NCI-H1930 (cell line): ENCODE measurements at regions not wholly inside any gene's neighbourhood (a gene's known extent, or its start where the extent isn't known, plus 50 kb on each side); places are given as distances from the start of the nearest gene placed in this dataset.

Experiments used
- DNase-seq, 2 experiments: peaks; one replicate each; lab custom pipeline; 2025; lab: John Stamatoyannopoulos, UW

DNA sequence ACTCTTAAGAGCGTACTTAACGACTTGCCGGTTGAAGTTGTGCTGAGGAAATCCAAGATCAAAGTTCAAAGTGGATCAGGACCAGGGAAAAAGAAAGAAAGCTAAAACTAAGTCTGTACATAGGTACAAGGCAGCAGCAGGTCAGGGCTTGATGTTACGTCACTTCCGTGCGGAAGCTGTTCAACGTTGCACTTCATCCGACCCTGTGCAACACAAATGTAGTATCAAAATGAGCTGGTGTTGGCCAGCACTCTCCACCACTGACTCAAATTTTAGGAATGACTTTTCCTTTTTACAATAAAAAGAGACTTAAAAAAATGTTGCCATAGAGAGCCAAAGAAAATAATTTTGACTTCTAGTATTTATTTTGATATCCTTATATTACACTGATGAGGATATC lies 1315.4 kb downstream of the EFNB2 start:
- no peak for DNase-seq

DNA sequence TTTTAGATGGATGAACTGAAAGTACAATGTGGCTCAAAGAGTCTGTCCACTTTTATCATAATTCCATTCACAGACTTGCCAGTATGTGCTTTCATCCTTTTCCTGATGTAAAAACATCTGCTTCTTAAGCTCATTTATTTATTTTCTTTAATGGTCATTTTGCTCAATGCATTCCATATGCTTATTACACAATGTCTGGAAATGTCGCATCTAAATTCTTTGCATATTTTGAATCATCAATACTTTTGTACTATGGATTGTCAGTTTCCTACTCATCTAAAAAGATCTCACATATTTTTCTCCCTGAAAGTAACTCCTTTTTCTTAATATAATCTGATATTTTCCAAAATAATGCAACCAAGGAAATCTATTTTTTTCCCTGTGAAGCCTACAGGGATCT lies 1315.8 kb downstream of the EFNB2 start:
- DNase-seq, result no peak

DNA sequence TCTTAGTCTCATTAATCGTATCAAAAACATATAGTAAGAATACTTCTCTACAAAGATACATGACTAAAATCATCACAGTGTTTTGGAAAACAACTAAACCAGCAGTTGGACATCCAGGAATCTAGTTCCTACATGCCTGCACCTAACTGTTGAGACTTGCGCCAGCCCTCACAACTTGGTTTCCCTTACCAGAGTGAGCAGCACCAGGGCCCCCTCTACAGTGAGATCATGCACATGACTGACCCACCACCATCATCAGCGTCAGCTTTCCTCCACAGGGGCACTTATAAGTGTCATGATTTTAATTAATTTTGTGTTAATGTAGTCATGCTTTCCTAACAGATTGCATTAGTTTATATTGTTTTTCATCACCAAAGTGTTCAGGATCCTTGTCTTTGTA lies 1322.0 kb downstream of the EFNB2 start:
- no peak for DNase-seq

DNA sequence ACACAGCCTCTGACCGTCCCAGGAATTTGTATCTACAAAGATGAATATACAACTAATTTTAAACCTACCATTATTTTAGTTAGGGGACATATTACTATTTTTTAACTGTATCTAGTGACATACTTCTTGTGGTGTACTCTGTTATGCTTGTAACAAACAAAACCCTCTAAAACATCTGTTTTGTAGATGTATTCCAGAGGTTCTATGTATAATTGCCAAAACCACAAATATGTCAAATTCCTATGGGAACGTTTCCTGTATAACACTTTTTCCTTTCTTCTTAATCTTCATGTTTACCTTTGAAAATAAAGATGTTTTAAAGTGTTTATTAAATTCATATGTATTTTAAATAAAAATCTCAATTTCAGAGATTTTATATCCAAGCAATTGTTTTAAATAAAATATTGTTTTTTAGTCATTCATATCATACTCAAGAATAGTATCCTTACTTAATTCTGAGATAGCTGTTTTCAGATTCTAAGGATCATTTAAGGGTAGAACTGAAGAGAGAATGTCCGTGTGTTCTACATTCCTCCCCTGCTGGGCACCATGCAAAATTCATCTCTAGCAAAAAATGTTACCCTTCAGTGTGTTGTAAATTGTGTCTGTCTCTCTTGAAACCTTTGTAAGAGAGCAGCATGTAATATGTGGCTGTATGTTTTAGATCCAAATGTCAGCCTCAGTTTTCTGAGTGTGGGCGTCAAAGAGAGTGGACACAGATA lies 1327.7 kb downstream of the EFNB2 start:
- DNase-seq, result no peak

DNA sequence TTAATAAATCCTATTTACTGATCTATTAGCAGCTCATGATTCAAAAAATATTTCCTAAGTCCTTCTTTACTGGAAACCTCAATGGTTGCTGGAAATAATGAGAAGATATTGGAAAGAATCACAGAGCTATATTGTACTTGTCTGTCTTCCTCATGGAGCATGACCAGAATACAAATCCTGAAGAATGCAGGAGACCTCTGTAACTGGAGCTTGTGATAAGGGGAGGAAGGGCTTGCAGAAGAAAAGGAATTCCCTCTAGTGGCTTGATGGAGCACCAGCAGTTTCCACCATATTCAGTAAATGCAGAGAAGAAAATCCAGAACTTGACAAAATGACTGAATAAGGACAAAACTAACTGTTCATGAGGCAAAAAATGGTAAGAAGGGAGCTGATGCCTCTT lies 1333.1 kb downstream of the EFNB2 start:
- no peak for DNase-seq

DNA sequence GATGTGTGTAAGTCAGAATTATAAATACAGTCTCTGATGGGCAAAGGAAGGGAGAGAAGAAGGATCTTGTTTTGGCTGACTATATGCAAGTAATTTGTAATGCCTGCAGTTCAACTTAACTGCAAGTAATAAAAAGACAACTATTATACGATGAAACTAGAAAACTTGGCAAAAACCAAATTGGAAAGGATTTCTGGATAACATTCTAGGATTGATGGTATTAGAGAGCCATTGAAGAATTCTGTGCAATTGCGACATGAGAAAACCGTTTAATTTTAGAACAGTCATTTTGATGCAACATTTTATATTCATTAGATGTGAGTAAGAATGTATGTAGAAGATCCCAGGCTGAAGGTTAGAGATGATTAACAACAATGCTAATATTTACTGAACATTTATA lies 1334.1 kb downstream of the EFNB2 start:
- no peak for DNase-seq

DNA sequence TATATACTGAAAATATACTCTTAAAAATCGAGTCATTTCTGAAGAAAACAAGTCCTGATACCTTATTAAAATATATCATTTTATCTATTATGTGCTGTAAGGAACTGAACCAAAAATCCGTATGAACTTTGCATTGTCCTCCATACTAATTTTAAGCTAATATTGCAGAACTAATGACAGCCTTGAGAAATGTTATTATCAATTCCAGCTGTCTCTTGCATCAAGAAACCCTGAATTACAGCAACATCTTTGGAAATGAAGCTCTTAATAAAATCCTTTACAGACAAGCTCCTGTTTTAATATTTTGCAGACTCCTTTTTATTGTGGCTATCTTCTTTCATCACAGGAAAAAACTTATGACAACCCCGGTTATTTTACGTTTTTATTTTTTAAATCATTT lies 1335.3 kb downstream of the EFNB2 start:
- no peak for DNase-seq

DNA sequence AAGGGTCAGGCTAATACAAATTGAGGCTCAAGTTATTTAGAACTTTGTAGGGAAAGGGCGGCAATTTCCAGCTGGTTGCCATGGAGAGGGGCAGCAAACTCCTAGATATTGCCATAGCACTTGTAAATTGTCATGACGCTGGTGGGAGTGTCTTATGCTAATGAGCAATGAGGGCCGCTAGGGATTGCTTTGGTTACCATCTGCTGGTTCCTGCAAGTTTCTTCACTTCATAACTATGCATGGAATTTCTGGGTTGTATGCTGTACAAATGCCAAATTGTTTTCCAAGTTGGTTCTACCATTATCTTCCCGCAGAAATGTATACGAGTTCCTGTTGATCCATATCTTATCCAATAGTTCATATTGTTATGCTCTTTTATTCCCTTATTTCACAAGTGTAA lies 1339.4 kb downstream of the EFNB2 start:
- no peak for DNase-seq

DNA sequence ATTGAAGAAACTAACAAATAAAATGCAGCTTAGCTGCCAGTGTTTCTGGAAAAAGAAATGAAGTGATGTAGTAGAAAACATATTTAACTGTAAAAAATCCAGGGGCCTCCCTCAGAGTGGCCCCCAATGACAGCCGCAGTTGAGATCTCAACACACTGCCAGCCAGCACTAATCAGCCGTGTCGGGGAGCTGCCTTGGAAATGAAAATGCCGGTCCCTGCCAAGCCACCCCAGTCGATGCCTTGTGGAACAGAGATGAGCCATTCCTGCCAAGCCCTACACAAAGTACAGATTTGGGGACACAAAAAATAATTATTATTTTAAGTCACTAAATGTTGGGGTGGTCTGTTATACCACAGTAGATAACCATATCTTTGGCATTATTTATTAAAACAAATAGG lies 1342.4 kb downstream of the EFNB2 start:
- no peak for DNase-seq

DNA sequence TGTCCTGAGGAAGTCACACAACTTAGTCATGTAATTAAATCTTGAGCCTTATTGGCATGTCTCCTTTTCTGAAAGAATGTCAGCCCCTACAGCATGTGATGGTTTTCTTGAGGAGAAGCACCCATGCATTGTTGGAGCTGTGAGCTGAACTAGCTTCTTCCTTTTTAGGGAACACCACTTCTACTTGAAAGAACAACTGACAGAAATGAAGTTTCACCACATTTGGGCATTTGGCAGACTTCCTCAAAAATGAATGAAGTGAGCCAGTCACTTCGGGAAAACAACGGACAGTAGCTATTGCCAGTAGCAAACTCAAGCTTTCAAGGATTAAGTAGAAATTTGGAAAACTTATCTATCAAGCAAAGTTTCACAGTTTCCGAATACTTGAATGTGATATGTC lies 1351.3 kb downstream of the EFNB2 start:
- DNase-seq, result no peak

DNA sequence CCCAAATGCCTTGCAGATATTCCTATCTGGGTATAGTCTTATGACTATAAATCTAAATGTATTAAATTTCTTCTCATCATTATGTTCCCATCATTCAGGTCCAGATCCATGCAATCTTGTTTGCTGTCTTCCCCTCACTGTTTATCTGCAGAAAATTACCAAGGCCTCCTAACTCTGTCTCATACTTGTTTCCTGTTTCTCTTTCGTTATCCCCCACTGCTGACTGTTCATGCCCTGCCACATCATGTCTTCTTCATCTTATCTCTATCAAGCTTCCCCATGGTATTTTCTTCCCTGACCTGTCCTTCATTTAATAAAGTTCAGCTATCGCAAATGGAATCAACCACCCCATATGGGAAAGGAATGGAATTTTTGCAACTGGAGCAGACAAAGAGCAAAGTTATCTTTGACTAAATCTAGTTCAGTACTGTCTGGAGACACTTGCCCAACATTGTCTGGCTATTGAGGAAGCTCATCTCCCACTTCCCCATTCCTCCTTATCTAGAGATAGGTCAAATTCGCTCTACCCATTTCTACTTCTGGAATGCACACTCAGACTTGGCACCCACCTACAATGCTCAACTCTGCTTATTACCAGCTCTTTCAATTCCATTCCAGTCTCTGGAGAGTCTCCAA lies 1358.1 kb downstream of the EFNB2 start:
- no peak for DNase-seq

DNA sequence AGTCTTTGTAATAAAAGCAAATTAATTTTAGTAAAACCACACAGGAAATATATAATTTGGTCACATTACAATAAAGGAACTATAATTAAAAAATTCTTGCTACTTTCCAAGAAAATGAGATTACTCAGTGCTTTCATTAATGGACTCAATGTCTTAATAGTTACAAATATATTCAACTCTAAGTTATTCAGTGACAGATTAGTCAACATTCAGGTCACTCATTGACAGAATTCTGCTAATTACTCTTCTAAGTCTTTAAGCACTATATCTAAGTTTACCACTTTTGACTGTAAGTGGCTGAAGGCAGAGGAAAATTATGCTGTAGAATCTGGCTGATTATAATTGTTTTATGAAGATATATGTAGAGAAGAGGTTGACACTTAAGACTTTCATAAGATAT lies 1365.0 kb downstream of the EFNB2 start:
- DNase-seq, result no peak

DNA sequence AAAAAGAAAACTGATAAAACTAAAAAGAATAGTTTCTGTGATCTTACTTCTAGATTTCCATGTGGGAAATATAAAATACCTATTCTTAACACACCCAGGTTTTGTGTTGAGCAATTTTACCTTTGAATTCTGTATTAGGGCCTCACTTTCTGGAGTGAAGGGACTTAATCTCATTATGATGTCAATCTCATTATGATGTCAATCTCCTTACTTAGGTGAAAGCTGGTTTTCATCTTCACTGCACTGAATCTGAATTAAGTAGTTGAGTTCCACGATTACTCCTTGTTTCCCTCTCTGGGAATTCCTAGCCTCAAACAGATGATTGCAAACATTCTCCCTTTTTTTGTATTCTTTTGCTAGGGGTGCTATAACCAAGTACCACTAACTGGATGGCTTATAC lies 1367.2 kb downstream of the EFNB2 start:
- DNase-seq, result no peak

DNA sequence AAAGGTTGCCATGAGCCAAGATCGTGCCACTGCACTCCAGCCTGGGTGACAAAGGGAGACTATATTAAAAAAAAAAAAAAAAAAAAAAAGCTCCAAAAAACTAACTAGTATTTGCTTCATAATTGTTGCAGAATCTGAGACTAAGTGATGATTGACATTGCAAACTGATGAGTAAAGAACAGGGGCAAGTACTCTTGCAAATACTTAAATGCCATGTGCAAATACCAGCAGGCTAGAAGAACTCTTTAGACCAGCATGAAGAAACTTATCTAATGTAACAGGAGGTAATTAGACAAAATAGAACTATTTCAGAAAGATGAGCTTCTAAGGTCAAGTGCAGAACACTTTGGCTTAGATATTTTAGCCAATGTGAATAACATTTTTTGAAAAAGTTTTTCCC lies 1368.1 kb downstream of the EFNB2 start:
- no peak for DNase-seq

DNA sequence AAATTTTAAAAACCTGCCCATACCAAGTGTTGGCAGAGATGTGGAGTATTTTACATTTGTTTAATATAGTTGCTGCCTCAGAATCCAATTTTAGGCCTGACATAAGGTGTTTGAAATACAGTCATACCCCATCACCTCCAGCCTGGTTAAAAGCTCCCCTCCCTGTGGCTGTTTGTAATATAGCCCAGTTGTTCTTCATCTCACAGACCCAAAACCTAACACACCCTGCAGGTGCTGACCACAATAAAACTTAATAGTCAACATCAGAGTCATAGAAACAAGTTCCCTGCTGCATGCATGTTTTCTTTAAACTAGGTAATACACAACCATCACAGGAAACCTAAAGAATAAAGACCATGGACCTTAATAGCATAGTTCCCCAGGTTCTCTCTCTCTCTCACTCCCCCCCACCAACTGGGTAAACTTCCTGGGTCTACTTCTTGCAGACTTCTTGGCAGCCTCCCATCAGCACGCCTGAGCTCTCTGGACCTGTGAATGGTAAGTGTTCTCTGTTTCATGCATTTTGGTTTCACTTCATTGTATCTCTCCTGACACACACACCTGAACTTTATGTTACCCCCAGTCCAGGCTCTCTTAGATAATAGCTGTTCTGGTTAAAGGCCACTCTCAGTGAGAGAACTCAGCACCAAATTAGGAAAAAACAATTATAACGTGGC lies 1369.9 kb downstream of the EFNB2 start:
- DNase-seq, result no peak

DNA sequence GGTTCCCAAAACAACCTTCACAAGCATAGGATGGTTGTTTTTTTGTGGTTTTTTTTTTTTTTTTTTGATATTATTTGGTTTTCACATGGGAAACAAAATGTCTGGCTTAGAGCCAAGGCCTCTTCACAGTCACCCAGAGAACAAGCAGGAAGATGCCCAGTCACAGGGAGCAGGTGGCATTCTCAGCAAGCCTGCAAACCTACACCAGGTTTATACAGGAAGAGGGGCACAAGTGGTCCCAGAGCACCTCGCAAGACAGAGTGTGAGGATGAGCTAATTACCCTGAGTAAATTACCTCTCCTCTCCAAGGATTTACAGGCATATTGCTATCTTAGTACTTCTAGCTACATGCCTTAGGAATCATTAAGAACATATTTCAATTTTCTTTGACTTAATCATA lies 1375.6 kb downstream of the EFNB2 start:
- DNase-seq, result no peak

DNA sequence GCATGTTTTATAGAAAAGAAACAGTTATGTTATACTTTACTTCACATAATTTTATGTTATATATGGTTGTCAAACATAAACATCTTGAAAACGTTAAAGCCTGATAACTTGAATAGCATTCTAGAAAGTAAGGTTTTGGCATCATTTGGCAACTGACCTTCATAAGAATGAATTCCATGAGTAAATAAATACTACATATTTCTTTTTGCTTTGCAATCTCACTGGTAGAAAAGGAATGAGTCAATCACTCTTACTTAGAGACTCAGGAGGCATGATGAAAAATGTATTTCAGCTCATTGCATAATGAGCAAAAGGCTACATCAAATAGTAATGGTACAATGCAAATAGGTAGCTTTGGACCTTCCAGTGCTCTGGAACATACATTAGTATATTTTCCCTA lies 1381.9 kb downstream of the EFNB2 start:
- no peak for DNase-seq

DNA sequence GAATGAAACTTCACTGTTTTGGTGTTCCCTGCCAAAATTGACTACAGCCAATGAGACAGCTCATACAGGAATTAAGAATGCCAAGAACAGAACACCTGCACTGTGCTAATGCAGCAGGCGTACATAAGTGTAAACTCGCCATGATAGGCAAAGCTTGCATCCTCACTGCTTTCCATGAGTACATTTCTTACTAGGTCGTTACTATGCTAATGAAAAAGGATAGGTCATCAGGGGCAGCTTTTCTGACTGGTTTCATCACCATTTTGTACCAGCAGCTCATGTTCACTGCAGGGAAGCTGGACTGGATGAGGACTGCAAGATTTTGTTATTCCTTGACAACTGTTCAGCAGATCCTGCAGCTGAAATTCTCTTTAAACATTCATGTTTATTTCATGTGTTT lies 1383.8 kb downstream of the EFNB2 start:
- no peak for DNase-seq

DNA sequence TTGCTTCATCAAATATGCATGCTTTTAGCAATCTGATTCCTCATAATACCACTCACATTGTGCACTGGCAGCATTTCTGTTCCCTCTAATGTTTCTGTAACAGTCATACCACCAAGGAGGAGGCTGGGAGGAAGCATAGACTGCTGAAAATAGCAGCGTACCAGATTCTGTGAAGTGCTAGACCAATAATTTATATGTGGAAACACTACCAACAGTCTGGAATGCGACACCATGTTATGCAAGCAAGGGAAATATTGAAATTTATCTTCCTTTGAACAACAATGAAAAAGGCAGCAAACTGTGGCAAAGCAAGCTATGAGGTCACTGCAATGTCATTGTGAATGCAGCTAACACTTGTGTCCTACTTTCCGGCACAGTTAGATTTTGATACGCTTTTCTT lies 1388.0 kb downstream of the EFNB2 start:
- DNase-seq, result no peak

DNA sequence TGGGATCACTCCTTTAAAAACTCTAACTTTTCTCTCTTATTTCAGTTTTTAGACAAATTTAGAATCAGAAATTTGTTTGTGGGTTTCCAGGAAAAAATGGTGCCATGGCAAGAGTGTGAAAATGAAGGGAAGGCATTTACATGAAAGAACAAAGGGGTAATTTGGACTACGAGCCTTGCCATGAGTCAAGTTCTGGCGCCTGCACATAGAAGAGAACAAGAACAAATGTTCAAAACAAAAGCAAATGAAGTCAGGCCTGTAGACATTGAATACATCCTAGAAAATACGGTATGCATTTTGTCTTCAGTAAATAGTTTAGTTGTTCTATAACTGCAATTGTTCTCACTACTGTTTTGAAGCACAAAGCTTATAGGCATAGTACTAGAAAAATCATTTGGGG lies 1390.5 kb downstream of the EFNB2 start:
- DNase-seq, result no peak

DNA sequence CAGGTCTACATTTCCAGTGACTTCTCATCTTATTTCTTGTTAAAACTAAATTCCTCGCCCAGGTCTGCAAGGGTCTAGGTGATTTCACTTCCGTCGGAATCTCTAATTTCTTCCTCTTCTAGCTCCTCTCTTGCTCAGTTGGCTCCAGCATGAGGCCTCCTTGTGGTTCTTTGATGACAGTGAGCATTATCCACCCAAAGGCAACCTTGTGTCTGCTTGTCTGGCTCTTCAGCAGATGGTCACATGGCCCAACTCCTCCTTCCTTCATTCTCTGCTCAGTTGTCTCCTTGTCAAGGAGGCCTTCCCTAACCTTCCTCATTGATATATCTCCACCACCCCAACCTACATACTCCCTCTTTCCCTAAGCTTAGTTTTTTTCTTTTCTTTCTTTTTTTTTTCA lies 1391.4 kb downstream of the EFNB2 start:
- no peak for DNase-seq

DNA sequence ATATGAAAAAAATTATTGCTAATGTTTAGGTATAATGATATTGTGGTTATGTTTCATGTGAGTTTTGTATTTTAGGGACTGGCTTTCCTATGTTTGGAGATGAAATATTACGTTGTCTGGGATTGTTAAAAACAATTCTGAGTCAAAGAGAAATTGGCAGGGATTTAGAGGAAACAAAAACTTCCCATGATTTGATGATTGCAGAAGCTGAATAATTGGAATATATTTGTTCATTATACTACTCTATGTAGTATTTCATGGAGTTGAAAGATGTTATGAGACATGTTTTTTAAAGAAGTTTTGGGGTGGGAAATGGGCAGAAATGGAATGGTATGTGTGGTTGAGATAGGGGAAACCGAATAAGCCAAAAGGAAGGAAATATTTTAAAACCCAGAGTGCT lies 1392.9 kb downstream of the EFNB2 start:
- DNase-seq, result no peak
